Calu3 (cell line): ENCODE measurements at regions not wholly inside any gene's neighbourhood (a gene's known extent, or its start where the extent isn't known, plus 50 kb on each side); places are given as distances from the start of the nearest gene placed in this dataset.

Source experiments
- BruUV-seq: library from RNA; stranded (reverse); fragments of 400-500 nt; replicated peaks from 2 replicates; lab custom pipeline; 2021; lab: Mats Ljungman, UMichigan
- CTCF ChIA-PET: fragments of 300-600 bp; sonication (Branson Sonifier 250); formaldehyde crosslinking; loops from one replicate; lab custom pipeline; 2022; ENCODE audit warnings: antibody characterized with exemption; lab: Charles Lee
- DNase-seq: peaks from one replicate; pipeline ENCODE4 v3.0.0; 2022
- H3K27ac Mint-ChIP-seq: one replicate; pipeline ENCODE4 v1.8.0; 2022; ENCODE audit warnings: mixed read lengths; ENCODE audit not compliant: unreplicated experiment
- H3K27me3 Mint-ChIP-seq: one replicate; pipeline ENCODE4 v1.8.0; 2022; ENCODE audit warnings: mixed read lengths; ENCODE audit not compliant: unreplicated experiment
- H3K36me3 Mint-ChIP-seq: one replicate; pipeline ENCODE4 v1.8.0; 2022; ENCODE audit warnings: mild to moderate bottlenecking, moderate library complexity, mixed read lengths; ENCODE audit not compliant: insufficient read depth, unreplicated experiment
- H3K4me1 Mint-ChIP-seq: one replicate; pipeline ENCODE4 v1.8.0; 2022; ENCODE audit warnings: mild to moderate bottlenecking, low read depth, mixed read lengths; ENCODE audit not compliant: unreplicated experiment
- H3K4me3 Mint-ChIP-seq: one replicate; pipeline ENCODE4 v1.8.0; 2022; ENCODE audit warnings: mild to moderate bottlenecking, low read depth, moderate library complexity, mixed read lengths; ENCODE audit not compliant: unreplicated experiment
- H3K9me3 Mint-ChIP-seq: one replicate; pipeline ENCODE4 v1.8.0; 2022; ENCODE audit warnings: low read depth, mixed read lengths; ENCODE audit not compliant: unreplicated experiment
- intact Hi-C: fragments of 100-400 bp; cut with micrococcal nuclease; formaldehyde crosslinking; loops from one replicate; pipeline ENCODE4 v1.10.0; 2022; ENCODE audit not compliant: unreplicated experiment
- TF ChIP-seq, protein P1 (sequence below): fragments of 200-600 bp; IDR thresholded peaks from one replicate; pipeline ENCODE4 v1.8.0; 2022; ENCODE audit warnings: antibody characterized with exemption; ENCODE audit not compliant: unreplicated experiment

DNA sequence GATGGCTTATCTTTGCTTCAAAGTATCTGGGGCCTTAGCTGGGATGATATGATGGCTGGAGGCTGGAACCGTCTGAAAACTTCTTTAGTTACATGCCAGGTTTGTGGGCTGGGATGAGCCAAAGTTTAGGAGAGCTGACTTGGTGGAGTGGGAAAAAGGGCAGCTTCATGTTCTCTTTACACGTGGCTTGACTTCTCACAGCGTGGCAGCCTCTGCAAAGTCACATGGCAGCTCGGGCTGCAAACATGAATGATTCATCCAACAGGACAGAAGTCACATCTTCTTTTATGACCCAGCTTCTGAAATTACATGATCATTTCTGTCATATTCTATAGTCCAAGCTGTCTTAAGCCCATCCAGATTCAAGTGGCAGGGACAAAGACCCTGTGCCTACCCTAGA is 176.0 kb downstream of the OLFM4 start:
- H3K9me3 Mint-ChIP-seq: peaks cover 3% of the 10 kb centered on the region
- no TSS peak for BruUV-seq
- H3K27ac Mint-ChIP-seq: no peak overlapping the region
- CTCF ChIA-PET: no interaction called here
- no peaks in the 10 kb centered on the region for H3K36me3 Mint-ChIP-seq
- no peaks in the 10 kb centered on the region for H3K27me3 Mint-ChIP-seq
- H3K4me1 Mint-ChIP-seq: no peaks in the 10 kb centered on the region
- H3K4me3 Mint-ChIP-seq: no peak overlapping the region
- intact Hi-C loops: no loop called here
- TF ChIP-seq, protein P1, sequence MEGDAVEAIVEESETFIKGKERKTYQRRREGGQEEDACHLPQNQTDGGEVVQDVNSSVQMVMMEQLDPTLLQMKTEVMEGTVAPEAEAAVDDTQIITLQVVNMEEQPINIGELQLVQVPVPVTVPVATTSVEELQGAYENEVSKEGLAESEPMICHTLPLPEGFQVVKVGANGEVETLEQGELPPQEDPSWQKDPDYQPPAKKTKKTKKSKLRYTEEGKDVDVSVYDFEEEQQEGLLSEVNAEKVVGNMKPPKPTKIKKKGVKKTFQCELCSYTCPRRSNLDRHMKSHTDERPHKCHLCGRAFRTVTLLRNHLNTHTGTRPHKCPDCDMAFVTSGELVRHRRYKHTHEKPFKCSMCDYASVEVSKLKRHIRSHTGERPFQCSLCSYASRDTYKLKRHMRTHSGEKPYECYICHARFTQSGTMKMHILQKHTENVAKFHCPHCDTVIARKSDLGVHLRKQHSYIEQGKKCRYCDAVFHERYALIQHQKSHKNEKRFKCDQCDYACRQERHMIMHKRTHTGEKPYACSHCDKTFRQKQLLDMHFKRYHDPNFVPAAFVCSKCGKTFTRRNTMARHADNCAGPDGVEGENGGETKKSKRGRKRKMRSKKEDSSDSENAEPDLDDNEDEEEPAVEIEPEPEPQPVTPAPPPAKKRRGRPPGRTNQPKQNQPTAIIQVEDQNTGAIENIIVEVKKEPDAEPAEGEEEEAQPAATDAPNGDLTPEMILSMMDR: no peak
- no peak for DNase-seq

DNA sequence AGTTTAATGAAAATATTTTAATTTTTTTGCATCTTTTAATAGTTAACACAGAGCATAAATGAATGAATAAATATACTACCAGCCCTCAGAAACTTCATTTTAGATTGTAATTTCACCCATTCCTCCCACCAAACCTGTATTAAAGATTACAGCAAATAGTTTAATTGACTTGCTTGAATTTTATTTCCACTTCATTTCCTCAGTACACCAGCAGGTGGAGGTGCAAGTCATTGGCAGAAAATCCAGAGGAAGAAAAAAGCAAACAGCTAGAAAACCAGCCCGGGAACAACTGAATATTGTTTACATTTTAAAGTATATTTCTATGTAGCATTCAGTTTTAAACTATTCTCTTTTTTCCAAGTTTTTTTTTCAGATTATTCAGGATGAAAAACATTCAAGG is 177.8 kb downstream of the OLFM4 start:
- no TSS peak for BruUV-seq
- Mint-ChIP-seq H3K4me1 (no peaks in the 10 kb centered on the region), H3K4me3 (no peak overlapping the region), H3K27ac (no peak overlapping the region), H3K36me3 (no peaks in the 10 kb centered on the region), H3K27me3 (no peaks in the 10 kb centered on the region), H3K9me3 (peaks cover 6% of the 10 kb centered on the region)
- TF ChIP-seq, protein P1: no peak
- CTCF ChIA-PET: no interaction called here
- intact Hi-C loops: no loop called here
- no peak for DNase-seq

DNA sequence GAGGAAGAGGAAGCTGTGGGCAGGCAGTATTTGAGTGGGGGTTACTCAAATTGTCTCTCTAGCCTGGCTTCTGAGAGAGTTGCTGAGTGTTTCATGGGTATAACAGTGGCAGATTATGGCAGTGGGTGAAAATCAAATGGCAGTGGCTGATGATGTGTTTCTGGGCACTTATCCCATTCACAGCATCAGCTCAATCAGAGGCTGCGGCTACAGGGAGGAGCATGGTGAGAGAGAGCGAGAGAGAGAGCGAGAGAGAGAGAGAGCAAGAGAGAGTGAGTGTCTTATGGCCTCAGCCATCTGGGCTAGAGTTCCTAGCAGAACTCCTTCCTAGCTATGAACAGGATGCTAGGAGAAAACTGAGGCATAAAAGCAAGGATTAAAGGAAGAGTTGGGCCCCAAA is 178.9 kb downstream of the OLFM4 start:
- Mint-ChIP-seq H3K27ac (no peak overlapping the region), H3K36me3 (no peaks in the 10 kb centered on the region), H3K27me3 (no peaks in the 10 kb centered on the region), H3K4me3 (no peak overlapping the region), H3K9me3 (peaks cover 6% of the 10 kb centered on the region), H3K4me1 (no peaks in the 10 kb centered on the region)
- DNase-seq: no peak
- intact Hi-C loops: no loop called here
- no TSS peak for BruUV-seq
- TF ChIP-seq, protein P1: no peak
- CTCF ChIA-PET: interaction anchor here (0.6 kb wide), 1 partner anchor 62 kb away, joined by 4 read pairs; no protein-coding TSS in a partner anchor

DNA sequence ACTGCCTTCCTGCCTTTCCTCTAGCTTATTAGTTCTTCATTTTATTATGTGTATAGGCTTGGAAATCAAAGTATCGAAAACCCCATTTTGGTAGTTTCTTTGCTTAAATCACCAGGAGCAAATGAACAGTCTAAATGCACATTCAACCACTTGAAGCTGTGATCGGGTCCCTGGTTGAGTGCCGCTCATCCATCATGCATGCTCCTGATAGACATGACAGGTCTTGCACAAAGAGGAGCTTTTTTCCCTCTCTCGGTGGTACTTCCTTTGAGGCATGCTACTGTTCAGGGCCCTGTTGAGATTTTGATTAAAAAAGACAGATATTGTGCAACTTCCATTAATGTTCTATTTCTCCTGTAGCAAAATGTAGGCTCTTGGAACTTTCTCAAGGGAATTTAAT is 185.8 kb downstream of the OLFM4 start:
- DNase-seq: no peak
- no peaks in the 10 kb centered on the region for H3K36me3 Mint-ChIP-seq
- TF ChIP-seq, protein P1: no peak
- no peaks in the 10 kb centered on the region for H3K4me1 Mint-ChIP-seq
- CTCF ChIA-PET: no interaction called here
- H3K4me3 Mint-ChIP-seq: no peak overlapping the region
- BruUV-seq: no TSS peak
- peaks cover 2% of the 10 kb centered on the region for H3K9me3 Mint-ChIP-seq
- intact Hi-C loops: no loop called here
- no peak overlapping the region for H3K27ac Mint-ChIP-seq
- no peaks in the 10 kb centered on the region for H3K27me3 Mint-ChIP-seq

DNA sequence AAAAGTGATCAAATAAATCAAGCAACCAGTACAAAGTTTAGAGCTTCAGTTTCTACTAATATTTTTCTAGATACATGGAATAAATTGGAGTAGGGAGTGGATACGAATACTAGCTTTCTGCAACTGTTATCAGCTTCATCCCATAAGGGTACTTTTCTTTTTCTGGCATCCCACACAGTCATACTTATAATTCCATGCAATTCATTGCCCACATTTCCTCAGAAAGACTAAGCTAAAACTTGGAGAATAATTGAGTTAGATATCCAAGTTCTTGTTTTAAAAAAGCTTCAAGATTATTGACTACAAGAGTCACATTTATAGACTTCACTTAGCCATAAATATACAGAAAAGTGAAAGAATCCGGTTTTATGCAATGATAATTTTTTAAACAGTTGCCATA is 186.9 kb downstream of the OLFM4 start:
- DNase-seq: no peak
- H3K9me3 Mint-ChIP-seq: no peaks in the 10 kb centered on the region
- no peak overlapping the region for H3K4me3 Mint-ChIP-seq
- H3K27ac Mint-ChIP-seq: no peak overlapping the region
- no TSS peak for BruUV-seq
- intact Hi-C loops: no loop called here
- no peaks in the 10 kb centered on the region for H3K27me3 Mint-ChIP-seq
- H3K36me3 Mint-ChIP-seq: no peaks in the 10 kb centered on the region
- no peaks in the 10 kb centered on the region for H3K4me1 Mint-ChIP-seq
- TF ChIP-seq, protein P1: no peak
- CTCF ChIA-PET: no interaction called here
